GM12878 (cell line): ENCODE measurements at regions not wholly inside any gene's neighbourhood (a gene's known extent, or its start where the extent isn't known, plus 50 kb on each side); places are given as distances from the start of the nearest gene placed in this dataset.
"Not testable (repeated sequence)": the region's sequence is repeated elsewhere in the genome, so short reads cannot be mapped to it uniquely, and the experiment has no call there.

ENCODE experiments used
- ATF2 ChIP-seq: IDR thresholded peaks from 2 replicates; pipeline ENCODE4 v1.6.1; 2012; ENCODE audit warnings: low read length, inconsistent platforms
- BCL3 ChIP-seq: IDR thresholded peaks from 2 replicates; pipeline ENCODE4 v1.6.1; 2011; ENCODE audit warnings: borderline replicate concordance, low read depth, mild to moderate bottlenecking, moderate library complexity, low read length; ENCODE audit not compliant: insufficient read depth, poor library complexity, severe bottlenecking
- CTCF ChIP-seq, 3 experiments: IDR thresholded peaks in 2 of 3; conservative IDR thresholded peaks in 1 of 3; 2 replicates each; pipeline ENCODE4 v1.5.1; 2011; ENCODE audit warnings: low read depth in 3 of 3, low read length in 3 of 3, mild to moderate bottlenecking in 3 of 3, control low read depth in 2 of 3, moderate library complexity in 2 of 3, inconsistent platforms in 1 of 3, mixed read lengths in 1 of 3; ENCODE audit not compliant: control insufficient read depth in 2 of 3, insufficient read depth in 1 of 3; ENCODE audit errors: extremely low read depth in 1 of 3
- EGR1 ChIP-seq, 2 experiments: IDR thresholded peaks; 1 replicate in 1 of 2; 2 replicates in 1 of 2; pipeline ENCODE4 v1.6.1; 2011 to 2012; ENCODE audit warnings: low read depth in 2 of 2, low read length in 2 of 2, borderline replicate concordance in 1 of 2, mild to moderate bottlenecking in 1 of 2, moderate library complexity in 1 of 2
- EZH2 ChIP-seq: IDR thresholded peaks from 2 replicates; pipeline ENCODE4 v1.6.1; 2012; ENCODE audit warnings: low read depth, mild to moderate bottlenecking, control low read depth, inconsistent platforms, low read length, borderline replicate concordance; ENCODE audit not compliant: control insufficient read depth
- JUND ChIP-seq: IDR thresholded peaks from 2 replicates; pipeline ENCODE4 v1.6.1; 2012; ENCODE audit warnings: low read depth, mild to moderate bottlenecking, low read length, improper control_type of control experiment, moderate library complexity
- POLR2AphosphoS5 ChIP-seq: IDR thresholded peaks from 2 replicates; pipeline ENCODE4 v1.6.1; 2011; ENCODE audit warnings: mild to moderate bottlenecking, low read length, inconsistent platforms
- SUZ12 ChIP-seq: fragments of 200-600 bp; sonication (generic); IDR thresholded peaks from one replicate; pipeline ENCODE4 v1.6.1; 2018; ENCODE audit warnings: antibody characterized with exemption, mild to moderate bottlenecking; ENCODE audit not compliant: unreplicated experiment

GRCh38 chr13:53452263-53452808 lies 423.7 kb downstream of the OLFM4 start:
- TF ChIP-seq EZH2; EGR1 (IDR thresholded peaks at IDR 0.05; ENCODE audit: borderline replicate concordance in 1 of 2, low read depth in 2 of 2, low read length in 2 of 2); CTCF (IDR thresholded peaks at IDR 0.05 in 2 of 3, conservative IDR thresholded peaks at IDR 0.05 in 1 of 3; ENCODE audit: control insufficient read depth in 2 of 3, extremely low read depth in 1 of 3, insufficient read depth in 1 of 3, low read depth in 3 of 3, low read length in 3 of 3); JUND; ATF2; SUZ12; BCL3; POLR2AphosphoS5: not testable (repeated sequence)
